Iris pigment epithelial cell (primary cell): ENCODE measurements at regions not wholly inside any gene's neighbourhood (a gene's known extent, or its start where the extent isn't known, plus 50 kb on each side); places are given as distances from the start of the nearest gene placed in this dataset.

Experiments used
- DNase-seq: peaks from one replicate; pipeline ENCODE4 v3.0.0-alpha.2; 2011; ENCODE audit warnings: low read depth

DNA sequence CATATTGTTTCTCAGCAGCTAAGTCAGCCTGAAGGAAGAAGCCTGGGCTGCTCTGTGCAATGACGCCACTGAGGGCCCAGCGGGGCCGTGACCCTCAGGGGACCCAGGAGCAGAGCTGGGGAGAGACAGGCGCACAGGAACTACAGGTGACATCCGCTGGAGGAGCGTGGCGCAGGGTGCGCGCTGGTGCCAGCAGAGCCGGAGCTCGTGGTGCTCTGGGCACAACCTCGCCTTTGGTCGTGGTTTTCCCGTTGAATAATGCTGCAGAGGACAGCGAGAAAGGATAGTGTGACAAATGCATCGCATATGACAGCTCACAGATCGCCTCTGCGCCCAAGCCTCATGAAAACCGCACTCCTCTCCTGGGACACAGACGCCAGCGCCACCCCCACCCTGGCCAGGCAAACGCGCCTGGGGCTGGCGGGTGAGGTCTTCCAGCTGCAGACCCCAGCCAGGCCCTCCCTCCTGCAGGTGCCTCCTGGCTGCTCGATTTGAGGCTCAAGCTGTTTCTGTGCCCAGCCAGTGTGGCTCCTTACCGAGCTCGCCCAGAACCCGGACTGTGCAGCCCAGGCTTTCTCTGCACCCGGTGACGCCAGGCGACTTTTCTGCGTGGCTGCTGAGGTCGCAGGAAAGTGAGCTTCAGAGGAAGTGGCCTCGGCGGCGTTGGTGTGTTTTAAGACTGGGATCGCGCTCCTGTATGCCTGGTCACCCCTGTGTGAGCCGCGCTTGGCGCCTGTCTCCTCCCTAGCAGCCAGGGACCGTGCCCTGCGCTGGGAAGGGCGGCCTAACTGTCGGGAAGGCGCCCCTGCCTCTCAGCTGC, 583.1 kb upstream of the HS6ST1 start:
- no peak for DNase-seq

DNA sequence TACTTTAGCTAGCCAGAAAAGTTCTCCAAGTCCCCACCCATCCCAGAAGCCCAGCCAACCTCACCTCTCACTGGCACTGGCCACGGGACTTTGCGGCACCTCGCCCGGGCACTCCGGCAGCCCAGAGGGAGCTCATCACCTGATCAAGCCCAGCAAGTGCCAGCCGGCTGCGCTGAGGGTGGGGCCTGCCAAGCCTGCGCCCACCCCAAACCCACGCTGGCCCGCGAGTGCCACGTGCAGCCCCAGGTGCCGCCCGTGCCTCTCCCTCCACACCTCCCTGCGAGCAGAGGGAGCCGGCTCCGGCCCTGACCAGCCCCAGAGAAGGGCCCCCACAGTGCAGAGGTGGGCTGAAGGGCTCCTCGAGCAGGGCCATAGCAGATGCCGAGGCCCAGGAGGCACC, 585.0 kb upstream of the HS6ST1 start:
- DNase-seq, result no peak

DNA sequence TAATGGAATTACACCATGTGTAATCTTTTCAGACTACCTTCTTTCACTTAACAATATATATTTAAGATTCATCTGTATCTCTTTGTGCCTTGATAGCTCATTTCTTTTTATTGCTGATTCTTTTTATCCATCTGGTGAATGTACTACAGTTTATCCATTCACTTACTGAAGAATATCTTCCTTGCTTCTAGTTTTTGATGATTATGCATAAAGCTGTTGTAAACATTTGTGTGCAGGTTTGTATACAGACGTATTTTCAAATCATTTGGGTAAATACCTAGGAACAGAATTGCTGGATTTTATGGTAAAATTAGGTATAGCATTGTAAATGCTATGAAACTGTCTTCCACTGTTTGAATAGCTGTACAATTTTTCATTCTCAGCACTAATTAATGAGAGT, 592.6 kb upstream of the HS6ST1 start:
- DNase-seq, result no peak

DNA sequence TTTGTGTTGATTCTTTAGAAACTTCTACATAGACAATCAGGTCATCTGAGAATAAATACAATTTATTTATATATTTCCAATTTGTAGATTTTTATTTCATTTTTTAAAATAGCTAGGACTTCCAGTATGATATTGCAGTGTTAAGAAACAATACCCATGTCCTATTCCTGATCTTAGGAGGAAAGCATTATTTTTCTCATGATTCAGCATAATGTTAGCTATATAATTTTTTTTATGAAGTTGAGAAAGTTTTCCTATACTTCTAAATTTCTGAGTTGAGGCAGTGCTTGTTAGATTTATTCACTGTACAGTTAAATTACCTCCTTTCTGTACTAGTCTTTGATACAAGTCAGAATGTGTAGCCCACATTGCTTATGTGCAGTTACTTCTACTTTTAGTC, 595.7 kb upstream of the HS6ST1 start:
- no peak for DNase-seq

DNA sequence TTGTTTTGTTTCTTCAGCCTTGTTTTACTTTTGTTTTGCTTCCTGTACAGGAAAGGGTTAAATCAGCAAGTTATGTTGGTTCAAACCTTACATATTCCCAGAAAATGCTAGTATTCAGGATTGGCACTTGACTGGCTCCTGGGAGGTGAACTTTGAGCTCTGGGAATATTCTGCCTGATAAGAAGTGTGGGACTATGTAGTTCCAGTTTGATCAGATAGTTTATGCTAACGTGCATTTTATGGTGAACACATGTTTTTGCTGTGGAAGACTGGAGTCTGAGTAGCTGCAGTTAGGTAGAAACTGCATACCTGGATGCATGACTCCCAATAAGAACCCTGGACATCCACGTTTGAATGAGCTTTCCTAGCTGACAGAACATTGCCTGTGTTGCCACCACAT, 603.1 kb upstream of the HS6ST1 start:
- DNase-seq, result no peak

DNA sequence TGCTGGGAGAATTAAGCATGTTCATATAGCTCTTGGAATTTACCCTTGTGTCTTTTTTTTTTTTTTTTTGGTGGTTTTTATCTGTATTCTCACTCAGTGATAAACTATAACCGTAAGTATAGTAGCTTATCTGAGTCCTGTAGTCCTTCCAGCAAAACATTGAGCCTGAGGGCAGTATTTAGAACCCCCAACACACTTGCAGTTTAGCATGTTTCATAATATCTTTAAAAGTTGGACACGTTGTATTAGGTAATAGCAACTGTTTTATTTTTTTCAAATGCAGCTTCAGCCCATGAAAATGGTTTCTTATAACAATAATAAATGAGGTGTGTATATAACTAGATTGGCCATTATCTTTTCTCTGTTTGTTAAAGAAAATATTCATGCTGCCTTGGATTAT, 603.5 kb upstream of the HS6ST1 start:
- DNase-seq, result no peak

DNA sequence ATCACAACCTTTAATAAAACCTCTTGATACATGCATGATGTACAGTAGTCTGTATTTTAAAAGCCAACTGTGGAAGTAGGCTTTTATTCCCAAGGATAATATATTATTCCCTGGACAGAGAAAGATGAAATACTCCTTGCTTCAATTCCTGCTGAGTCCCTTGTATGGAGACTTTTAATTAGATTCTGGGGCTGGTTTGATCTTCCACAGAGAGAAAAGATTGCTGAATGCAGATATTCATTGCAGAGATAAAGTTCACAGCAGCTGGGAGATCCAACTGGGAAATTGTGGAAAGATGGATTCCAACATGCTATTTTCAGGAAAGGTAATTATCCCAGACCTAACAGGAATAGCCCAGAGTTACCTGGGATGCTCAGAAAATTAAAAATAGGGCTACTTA, 607.0 kb upstream of the HS6ST1 start:
- DNase-seq, result no peak

DNA sequence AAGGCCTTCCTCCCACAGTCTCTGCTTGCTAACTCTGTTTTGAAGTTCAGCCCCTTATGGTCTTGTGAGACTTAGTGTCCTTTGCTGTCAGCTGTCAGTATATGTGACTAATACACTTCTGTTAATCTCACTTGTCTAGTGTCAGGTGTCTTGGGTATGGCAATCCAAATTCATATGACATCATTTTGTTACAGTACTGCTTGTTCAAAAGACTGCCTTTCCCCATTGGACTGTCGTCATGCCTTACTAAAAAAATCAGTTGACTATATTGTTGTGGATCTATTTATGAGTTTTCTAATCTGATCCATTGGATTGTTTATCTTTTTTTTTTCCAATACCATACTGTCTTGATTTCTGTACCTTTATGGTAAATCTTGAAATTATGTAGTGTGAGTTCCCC, 611.4 kb upstream of the HS6ST1 start:
- no peak for DNase-seq

DNA sequence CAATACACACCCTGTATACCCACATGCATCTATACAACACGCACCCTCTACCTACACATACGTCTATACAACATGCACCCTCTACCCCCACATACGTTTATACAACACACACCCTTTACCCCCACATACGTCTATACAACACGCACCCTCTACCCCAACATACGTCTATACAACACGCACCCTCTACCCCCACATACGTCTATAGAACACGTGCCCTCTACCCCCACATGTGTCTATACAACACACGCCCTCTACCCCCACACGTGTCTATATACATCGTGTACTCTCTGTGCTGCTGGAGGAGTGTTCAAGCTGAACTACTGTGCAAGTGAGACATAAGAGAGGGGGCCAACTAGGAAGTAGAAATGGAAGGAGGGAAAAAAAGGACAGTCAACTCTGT, 621.7 kb upstream of the HS6ST1 start:
- no peak for DNase-seq

DNA sequence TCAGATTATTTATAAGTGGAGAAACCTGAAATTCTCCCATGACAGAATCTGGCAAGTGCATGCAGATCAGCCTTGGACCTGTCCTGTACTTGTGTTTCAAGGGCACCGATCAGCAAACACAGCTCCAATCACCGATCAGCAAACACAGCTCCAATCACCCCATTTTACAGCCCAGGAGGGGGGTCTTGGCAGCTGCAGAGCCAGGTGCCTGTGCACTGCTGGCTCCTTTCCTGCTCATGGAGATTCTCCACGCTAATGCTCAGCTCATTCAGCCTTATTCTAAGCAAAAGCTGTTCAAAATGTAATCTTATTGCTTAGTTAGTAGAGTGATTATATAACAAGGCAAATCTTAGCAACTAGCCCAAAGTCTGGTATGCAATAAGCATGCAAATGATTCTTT, 623.1 kb upstream of the HS6ST1 start:
- no peak for DNase-seq

DNA sequence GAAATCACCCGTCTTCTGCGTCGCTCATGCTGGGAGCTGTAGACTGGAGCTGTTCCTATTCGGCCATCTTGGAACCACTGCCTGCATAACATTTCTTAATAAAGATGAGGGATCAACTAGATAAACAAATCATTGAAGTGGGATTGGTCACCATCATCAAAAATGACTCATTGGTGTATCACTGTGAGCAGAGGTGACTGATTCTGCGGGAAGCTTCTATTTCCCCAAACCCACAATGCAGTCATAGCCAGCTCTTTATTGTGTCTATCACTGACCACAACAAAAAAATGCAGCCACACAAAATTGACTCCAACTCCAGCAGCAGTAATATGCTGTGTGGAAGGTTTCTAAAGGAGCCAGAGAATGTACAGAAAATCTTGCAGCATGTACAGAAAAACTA, 630.7 kb upstream of the HS6ST1 start:
- no peak for DNase-seq

DNA sequence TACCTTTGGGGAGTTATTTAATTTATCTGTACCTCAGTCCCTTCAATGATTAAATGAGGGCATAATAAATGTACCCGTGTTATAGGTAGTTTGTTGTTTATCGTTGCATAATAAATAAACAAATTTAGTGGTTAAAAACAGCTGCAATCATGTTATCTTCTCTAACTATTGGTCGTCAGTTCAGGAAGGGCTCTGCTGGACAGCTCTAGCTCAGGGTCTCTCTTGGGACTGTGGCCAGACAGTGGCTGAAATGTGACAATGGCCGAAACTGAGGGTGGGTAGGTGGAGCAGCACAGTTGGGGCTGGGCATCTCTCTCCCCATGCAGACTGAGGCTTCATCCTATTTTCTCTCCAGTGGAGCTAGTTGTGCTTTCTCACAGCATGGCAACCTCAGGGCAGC, 632.1 kb upstream of the HS6ST1 start:
- DNase-seq, result no peak

DNA sequence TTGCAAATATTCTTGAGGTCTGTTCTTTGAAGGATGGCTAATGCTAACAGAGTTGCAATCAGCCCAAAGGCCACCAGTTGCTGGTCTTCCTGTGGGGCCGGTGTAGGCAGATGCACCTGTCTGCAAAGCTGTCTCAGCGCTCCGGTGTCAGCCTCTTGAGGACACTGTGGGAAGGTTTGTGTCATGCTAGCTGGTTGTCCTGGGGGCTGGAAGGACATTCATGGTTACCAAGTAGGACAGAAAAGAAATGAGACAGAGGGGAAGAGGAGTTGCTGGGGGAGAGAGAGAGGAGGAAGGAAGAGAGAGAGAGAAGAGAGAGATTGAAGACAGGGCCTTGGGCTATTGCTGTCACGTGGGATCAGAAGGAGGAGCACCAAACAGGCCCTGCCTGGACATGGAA, 639.6 kb upstream of the HS6ST1 start:
- DNase-seq, result no peak

DNA sequence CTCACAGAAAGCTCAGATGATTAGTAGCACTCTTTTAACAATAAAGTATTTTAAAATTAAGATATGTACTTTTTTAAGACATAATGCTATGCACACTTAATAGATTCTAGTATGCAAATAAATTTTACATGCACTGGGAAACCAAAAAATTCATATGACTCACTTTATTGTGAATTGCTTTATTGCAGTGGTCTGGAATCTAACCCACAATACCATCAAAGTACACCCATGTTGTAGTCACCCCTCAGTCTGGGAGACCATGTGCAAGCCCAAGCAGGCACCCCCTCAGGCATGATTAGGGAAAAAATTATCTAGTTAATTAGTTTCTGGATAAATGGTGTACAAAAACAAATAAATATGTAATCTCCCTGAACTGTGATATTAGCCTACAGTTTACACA, 649.0 kb upstream of the HS6ST1 start:
- DNase-seq, result no peak

DNA sequence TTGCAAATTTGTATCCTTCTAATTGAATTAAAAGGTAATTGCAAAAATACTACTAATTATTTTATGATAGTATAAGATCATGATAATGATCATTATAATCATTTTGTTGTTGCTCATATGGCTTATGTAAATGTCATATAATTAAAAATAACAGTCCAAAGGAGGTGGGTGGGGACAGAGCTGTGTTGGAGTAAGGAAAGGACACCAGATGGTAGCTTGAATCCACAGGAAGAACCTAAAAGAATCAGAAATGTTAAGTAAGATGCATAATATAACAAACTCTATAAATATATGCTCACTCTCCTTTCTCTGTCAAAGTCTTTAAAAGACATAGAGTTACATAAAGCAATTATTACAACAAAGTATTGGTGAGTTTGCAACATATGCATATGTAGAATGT, 650.7 kb upstream of the HS6ST1 start:
- DNase-seq, result no peak

DNA sequence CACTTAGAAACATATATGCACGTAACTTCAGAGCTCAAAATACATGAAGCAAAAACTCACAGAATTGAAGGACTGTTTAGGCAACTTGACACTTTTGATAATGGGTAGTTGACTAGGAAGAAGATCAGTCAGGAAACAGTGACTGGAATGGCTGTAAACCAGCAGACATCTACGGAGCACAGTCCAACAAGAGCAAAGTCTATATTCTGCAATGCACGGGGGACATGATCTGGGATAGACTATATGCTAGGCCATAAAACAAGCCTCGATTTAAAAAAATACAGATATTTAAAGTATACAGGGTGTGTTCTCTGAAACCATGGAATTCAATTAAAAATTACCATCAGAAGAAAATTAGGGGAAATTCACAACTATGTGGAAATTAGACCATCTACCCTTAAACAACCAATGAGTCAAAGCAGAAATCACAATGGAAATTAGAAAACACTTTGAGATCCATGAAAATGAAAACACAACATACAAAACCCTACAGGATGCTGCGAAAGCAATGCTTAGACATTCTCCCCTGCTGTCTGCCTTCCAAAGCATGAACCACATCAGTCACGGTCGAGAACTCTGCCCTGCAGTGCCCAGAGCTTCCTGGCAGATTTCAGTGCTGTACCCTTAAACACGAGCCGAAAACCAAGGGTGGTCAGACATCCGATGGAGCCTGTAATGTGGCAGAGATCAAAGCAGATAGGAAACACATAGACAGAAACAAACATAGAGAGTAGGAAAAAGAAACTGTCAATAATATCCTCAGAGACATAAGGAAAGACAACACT, 651.9 kb upstream of the HS6ST1 start:
- DNase-seq, result no peak

DNA sequence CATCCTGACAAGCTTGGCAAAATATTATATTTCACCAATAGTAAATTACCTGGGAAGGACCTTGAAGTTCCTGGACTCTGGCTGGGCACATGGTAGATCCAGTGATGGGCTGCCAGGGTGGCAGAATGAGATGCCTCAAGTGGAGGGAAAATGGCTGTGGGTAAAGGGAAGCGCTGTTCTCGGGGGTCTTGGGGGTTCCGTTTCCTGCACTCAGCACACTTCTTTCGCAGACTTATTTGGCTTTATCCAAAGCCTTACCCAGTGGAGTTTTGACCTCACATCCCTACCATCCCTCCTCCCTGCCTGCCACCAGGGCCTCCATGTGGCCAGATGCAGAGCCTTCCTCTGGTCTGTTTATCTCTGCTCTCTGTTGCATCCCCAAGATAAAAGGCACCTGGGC, 654.9 kb upstream of the HS6ST1 start:
- no peak for DNase-seq

DNA sequence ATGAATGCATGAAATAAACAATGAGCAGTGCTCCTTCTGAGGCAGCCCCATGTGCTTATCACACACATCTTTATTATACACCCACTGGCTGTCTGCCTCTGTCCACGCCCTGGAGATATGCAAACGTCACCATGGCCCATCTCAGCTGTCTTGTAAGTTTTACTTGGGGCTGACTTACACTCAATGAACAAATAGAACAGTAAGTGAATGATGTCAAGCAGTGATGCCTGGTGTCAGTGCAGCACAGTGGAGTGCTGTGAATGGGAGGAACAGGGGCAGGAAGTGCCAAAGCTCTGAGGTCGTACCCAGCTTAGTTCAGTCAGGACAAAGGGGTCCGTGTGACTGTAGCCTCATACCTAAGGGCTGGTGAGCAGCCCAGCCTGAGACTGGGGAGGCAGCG, 659.5 kb upstream of the HS6ST1 start:
- DNase-seq, result no peak

DNA sequence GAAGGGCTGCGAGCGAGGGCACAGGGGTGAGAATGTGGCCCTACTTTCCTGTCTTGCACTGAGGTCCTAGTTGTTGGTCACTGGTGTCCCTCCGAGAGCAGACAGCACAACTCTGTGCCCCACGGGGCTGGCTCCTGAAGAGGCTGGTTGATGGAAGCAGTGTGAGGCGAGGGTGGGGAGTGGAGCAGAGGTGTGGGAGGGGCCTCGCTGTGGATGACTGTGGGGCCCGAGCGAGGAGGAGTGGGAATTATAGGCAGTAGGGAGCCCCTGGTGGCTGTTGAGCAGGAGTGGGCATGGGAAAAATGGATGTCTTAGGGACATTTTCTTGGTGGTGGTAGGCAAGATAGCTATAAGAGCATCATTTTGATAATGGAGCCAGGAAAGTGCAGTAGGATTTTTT, 660.5 kb upstream of the HS6ST1 start:
- no peak for DNase-seq

DNA sequence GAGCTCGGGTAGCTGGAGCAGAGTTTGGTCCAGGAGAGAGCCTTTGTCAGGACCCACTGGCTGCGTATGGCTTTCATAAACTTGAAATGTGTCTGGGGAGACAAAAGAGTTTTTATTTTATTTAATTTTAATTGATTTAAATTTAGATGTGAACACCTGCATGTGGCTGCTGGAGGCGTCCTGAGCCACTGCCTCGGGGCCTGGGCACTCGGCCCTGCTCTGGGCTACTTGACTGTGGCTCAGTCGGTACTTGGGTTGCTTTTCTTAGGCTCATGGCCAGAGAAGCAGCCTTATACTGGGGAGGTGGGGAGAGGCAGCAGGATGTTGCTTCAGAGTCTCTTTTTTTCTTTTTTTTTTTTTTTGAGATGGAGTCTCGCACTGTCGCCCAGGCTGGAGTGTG, 661.8 kb upstream of the HS6ST1 start:
- DNase-seq, result no peak

DNA sequence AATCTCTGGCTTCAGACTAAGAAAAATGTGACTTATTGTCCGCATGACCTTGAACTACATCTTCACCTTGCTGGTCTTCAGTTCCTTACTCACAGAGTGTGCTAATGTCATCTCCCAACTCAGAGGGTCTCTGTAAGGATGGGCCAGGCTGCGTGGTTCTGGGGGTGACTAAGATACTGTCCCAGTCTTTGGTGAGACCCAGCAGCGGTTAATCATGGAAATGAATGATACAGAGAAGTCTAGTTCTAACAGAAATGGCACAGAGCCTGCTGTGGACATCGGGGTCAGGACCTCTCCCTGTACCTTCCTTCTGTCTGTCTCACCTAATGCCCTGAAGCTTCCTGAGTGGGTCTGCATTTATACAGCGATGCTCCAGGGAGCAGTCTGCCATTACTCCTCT, 662.7 kb upstream of the HS6ST1 start:
- DNase-seq, result no peak

DNA sequence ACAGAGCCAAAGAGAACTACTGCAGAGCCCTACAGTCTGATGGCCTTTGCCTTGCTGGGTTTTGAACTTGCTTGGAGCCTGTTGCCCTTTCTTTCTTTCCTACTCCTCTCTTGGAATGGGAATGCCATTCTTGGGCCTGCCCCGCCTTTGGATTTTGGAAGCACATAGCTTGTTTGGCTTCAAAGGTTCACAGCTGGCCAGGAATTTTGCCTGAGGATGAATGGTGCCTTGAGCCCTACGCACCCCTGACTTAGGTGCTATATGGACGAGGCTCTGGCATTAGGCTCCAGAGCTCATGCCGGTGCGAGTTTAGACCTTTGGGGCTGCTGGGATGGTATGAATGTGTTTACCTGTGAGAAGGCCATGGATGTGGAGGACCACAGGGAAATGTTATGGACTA, 663.3 kb upstream of the HS6ST1 start:
- no peak for DNase-seq

DNA sequence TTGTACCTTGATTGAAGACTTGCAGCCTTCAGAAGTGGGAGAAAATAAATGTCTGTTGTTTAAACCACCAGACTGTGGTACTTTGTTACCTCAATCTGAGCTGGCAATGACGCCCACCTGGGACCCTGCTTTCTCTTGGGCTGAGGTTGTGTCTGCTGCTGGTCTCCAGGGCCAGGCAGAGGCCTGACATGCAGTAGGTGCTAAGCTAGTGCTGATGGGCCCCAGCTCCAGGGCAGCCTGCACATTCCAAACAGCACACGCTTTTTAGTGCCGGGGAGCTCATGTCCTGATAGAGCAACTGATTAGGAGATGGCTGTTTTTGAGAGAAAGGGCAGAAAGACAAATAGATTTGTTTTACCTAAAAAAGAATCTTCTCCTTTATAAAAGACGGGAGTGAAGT, 664.0 kb upstream of the HS6ST1 start:
- no peak for DNase-seq

DNA sequence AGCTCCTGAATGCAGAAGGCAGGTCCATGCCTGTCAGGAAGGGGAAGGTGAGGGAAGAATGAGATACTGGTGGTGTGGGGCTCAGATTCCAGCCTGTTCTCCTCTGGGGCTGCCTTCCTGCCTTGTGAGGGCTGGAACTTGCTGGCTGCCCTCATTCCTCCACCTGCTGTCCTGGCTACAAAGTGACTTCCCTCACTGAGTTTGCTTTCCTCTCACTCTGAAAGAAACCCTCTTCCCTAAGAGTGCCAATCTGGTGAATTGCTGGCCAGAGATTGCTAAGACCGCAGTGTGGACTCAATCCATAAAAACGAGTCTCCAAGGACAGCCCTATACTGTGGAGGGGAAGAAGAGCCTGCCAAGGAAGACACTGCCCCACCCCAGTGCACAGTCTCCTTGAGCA, 664.4 kb upstream of the HS6ST1 start:
- DNase-seq, result no peak
